GM12873 (cell line): ENCODE measurements at regions not wholly inside any gene's neighbourhood (a gene's known extent, or its start where the extent isn't known, plus 50 kb on each side); places are given as distances from the start of the nearest gene placed in this dataset.

Source experiments
- TF ChIP-seq, protein P1 (sequence below): IDR thresholded peaks from 2 replicates; pipeline ENCODE4 v1.5.1; 2012; ENCODE audit warnings: low read depth, mild to moderate bottlenecking, moderate library complexity, low read length, control low read depth; ENCODE audit not compliant: insufficient read depth; ENCODE audit errors: missing control alignments

DNA sequence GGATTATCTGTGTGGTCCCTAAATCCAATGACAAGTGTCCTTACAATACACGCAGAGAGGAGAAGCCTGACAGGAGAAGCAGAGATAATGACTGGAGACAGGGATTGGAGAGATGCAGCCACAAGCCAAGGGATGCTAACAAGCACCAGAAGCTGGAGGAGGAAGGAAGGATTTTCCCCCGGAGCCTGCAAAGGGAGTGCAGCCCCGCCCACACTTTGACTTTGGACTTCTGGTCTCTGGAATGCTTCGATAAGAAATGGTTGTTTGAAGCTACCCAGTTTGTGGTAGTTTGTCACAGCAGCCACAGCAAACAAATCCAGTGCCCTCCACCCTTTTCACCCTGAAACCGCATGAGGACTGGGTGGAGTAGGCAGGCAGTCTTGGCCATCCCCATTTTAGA lies 77.2 kb upstream of the BOD1 start:
- TF ChIP-seq, protein P1, sequence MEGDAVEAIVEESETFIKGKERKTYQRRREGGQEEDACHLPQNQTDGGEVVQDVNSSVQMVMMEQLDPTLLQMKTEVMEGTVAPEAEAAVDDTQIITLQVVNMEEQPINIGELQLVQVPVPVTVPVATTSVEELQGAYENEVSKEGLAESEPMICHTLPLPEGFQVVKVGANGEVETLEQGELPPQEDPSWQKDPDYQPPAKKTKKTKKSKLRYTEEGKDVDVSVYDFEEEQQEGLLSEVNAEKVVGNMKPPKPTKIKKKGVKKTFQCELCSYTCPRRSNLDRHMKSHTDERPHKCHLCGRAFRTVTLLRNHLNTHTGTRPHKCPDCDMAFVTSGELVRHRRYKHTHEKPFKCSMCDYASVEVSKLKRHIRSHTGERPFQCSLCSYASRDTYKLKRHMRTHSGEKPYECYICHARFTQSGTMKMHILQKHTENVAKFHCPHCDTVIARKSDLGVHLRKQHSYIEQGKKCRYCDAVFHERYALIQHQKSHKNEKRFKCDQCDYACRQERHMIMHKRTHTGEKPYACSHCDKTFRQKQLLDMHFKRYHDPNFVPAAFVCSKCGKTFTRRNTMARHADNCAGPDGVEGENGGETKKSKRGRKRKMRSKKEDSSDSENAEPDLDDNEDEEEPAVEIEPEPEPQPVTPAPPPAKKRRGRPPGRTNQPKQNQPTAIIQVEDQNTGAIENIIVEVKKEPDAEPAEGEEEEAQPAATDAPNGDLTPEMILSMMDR, result no peak

DNA sequence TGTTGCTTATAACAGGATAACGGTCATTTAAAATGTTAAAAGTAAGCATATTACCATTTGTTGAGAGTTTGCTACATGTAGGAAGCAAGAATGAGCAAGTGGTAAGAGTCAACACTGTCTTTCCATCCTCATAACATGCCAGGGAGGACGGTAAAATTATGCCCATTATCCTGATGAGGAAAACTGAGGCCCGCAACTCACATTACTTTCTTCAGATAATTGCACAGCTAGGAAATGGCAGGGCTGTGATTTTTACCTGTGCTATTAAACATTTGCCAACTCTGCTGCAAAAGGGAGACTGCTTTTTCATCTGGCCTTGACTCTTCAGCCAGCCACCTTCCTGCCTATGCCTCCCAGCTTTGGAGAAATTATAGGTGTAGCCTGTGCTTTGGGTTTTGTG lies 79.8 kb upstream of the BOD1 start:
- TF ChIP-seq, protein P1, result no peak

DNA sequence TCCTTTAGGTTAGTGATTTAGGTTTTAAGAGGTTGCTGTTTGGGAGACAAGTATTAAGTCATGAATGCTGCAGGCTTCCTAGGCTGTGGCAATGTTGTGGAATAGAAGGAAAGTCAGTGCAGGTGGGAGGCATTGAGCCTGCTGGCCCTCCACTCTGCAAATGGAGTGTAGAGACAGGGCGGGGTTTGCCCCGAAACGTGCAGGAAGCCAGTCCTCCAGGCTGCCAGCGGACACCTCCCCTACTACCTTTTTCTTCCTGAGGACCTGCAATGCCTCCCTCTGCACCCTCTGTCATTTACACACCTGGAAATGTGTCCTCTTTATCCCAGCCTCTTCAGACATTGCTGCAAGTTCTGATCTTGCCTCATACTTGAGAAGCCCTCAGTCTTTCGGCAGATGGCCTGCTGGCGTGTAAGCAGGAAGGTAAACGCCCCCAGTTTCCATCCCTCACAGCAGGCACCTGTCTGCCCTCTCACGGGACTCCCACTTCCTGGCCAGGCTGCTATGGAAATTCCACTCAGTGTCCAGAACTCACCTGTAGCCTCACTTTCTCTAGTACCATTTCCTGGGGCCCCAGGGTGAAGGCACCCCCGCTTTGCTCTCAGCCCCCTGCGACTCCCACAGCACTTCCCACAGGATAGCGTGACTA lies 81.6 kb upstream of the BOD1 start:
- TF ChIP-seq, protein P1, result no peak

DNA sequence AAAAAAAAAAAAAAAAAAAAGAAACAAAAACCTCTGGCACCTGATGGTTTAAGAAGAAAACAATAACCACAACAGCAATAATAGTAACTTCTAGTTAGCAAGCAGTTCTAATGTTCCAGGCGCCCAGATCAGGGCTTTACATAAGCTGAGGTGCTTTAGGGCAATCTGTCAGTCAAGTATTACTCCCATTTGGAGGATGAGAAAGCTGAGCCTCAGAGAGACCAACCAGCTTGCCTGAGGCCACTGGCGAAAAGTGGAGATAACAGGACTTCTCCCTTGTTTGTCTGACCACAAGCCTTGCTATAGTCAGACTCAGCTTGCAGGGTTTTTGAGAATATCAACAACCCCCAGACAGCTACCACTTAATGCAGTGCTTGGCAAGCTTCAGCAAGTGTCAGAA lies 83.5 kb upstream of the BOD1 start:
- TF ChIP-seq, protein P1, result no peak

DNA sequence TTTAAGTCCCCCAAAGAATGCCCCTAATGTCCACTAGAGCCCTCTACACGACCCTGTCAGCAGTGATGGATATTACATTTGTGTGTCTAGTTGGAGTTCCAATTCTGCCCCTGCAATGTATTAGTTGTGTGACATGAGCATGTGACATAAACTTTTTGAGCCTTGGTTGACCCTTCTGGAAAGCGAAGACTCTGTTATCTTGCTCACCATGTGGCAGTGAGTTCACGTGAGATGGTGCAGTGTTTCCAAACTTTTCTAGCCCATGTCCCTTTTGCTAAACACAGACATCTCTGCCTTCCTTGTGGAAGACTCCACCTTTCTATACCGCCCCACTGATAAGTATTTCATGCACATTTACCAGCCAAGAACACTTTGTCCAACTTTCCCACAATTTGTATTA lies 87.0 kb upstream of the BOD1 start:
- TF ChIP-seq, protein P1, result no peak

DNA sequence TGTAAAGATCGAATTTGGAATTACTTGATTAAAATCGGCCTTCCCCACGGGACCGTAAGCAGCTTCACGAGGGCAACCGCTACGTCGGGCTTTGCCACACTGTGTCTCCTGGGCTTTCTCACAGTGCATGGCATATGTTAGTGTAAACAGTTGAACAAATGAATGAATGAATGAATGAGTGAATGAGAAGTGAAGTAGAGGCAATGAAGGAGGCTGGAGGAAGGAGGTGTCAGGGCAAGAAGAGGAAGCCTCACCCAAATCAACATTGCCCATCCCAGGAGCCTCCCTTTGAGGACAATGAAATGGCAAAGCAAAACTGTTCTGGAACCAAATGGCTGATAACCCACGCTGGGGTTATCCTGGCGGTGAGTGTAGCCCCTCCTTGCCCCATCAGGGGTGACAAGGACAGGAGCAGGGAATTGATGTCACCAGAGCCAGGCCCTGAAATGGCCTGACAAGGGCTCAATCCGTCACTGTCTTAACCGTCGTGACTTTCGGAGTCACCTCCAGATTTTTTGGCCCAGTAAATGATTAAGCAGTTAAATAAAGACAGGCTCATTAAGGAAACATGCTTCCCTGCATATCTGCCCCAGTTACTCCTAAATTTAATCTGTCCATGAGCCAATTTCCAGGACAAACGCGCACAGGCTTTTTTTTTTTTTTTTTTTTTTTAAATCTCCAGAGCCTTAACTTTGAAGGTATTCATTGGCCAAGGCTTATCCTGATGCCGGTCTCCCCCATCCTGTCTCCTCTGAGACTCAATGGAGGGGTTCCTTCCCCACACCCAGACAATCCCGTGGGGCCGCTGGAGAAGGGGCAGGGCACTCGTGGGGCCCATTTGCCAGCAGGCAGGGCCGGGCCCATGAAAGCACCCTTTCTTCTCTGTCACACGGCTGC lies 88.4 kb upstream of the BOD1 start:
- TF ChIP-seq, protein P1, result no peak

DNA sequence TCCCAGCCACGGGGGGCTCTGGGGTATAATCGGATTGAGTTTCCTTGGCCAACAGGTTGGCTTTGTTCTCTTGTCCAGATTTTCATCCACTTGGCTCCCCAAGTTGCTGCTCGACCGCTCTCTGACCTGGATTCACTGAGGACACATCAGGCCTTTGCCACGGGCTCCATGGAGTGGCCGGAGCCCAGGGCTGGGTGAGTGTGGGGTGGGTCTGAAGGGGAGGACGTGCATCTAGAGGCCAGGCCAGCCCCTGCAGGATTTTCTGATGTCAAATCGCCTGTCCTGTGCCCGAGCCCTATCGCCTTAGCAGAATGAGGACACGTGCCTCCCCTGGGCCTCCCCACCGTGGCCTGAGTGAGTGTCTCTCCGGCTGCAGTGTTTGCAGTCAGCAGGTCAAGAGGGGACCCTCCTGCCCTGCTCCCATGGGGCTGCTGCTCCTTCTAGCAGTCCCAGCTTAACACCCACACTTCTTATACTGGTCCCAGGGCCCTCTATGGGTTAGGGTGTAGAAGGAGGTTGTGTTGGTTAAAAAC lies 89.1 kb upstream of the BOD1 start:
- TF ChIP-seq, protein P1, result no peak
